OCI-LY1 (cell line): ENCODE measurements at regions not wholly inside any gene's neighbourhood (a gene's known extent, or its start where the extent isn't known, plus 50 kb on each side); places are given as distances from the start of the nearest gene placed in this dataset.
"Not testable (repeated sequence)": the region's sequence is repeated elsewhere in the genome, so short reads cannot be mapped to it uniquely, and the experiment has no call there.

Experiments used
- CTCF ChIP-seq: fragments of 200-600 bp; sonication (generic), shearing (Covaris generic); IDR thresholded peaks from 2 replicates; pipeline ENCODE4 v1.5.1; 2017; ENCODE audit warnings: mild to moderate bottlenecking, antibody characterized with exemption, low read length, moderate library complexity, mixed read lengths
- EZH2 ChIP-seq: fragments of 200-600 bp; sonication (generic), shearing (Covaris generic); IDR thresholded peaks from 2 replicates; pipeline ENCODE4 v1.8.0; 2017; ENCODE audit warnings: borderline replicate concordance, mixed run types, mild to moderate bottlenecking, antibody characterized with exemption, low read length, moderate library complexity, mixed read lengths

- not testable (repeated sequence) for TF ChIP-seq CTCF, EZH2
These were observed 1212.3 kb downstream of the TMEM121 start for GRCh38 chr14:106738598-106739258.
